ENCODE measurements at regions not wholly inside any gene's neighbourhood (a gene's known extent, or its start where the extent isn't known, plus 50 kb on each side); places are given as distances from the start of the nearest gene placed in this dataset.

DNA sequence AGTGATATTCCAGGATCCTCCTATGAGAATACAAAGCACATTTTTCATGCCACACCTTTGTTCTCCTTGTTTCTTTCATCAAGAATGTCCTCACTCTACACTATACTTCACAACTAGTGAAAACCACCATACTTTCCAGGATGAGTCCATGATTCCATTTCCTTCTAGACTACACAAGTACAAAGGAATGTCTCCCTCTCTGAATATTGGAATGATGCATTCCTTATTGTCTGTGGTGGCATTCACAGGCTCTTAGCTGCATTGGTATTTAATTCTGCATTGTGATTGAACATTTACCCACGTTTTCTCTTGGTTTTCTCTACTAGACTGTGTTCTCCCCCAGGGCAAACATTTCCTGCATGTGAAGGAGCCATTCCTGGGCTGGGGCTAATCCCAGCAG lies 217.5 kb downstream of the RAP2B start:
- Histone ChIP-seq H4K20me1 (ENCODE audit: low read depth) (no peaks in the 10 kb centered on the region), H3K36me3 (no peaks in the 10 kb centered on the region), H3K27ac (no peak overlapping the region), H3K9me3 (ENCODE audit: low read depth) (no peaks in the 10 kb centered on the region), H3F3A (ENCODE audit: low read depth) (no peaks in the 10 kb centered on the region), H3K79me2 (ENCODE audit: low read depth) (no peaks in the 10 kb centered on the region), H2AFZ (replicated peaks) (no peak overlapping the region), H3K27me3 (no peaks in the 10 kb centered on the region), H3K4me3 (no peak overlapping the region), H3K4me2 (no peak overlapping the region), H3K9ac (no peak overlapping the region), H3K4me1 (no peaks in the 10 kb centered on the region)
- H3K4me1 Mint-ChIP-seq = no peaks in the 10 kb centered on the region
- TF ChIP-seq, protein P1, sequence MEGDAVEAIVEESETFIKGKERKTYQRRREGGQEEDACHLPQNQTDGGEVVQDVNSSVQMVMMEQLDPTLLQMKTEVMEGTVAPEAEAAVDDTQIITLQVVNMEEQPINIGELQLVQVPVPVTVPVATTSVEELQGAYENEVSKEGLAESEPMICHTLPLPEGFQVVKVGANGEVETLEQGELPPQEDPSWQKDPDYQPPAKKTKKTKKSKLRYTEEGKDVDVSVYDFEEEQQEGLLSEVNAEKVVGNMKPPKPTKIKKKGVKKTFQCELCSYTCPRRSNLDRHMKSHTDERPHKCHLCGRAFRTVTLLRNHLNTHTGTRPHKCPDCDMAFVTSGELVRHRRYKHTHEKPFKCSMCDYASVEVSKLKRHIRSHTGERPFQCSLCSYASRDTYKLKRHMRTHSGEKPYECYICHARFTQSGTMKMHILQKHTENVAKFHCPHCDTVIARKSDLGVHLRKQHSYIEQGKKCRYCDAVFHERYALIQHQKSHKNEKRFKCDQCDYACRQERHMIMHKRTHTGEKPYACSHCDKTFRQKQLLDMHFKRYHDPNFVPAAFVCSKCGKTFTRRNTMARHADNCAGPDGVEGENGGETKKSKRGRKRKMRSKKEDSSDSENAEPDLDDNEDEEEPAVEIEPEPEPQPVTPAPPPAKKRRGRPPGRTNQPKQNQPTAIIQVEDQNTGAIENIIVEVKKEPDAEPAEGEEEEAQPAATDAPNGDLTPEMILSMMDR (IDR thresholded peaks at IDR 0.05) = no peak
- TF ChIP-seq EZH2phosphoT487 (IDR thresholded peaks at IDR 0.05) (no peak), EZH2 (IDR thresholded peaks at IDR 0.05) (no peak)
- H3K27ac Mint-ChIP-seq = no peak overlapping the region
- H3K36me3 Mint-ChIP-seq = no peaks in the 10 kb centered on the region
- no peaks in the 10 kb centered on the region for H3K9me3 Mint-ChIP-seq
- H3K27me3 Mint-ChIP-seq (ENCODE audit: insufficient read depth, low read depth) = no peaks in the 10 kb centered on the region
- DNase-seq (ENCODE audit: low spot score) = no peak
- no peak overlapping the region for H3K4me3 Mint-ChIP-seq

DNA sequence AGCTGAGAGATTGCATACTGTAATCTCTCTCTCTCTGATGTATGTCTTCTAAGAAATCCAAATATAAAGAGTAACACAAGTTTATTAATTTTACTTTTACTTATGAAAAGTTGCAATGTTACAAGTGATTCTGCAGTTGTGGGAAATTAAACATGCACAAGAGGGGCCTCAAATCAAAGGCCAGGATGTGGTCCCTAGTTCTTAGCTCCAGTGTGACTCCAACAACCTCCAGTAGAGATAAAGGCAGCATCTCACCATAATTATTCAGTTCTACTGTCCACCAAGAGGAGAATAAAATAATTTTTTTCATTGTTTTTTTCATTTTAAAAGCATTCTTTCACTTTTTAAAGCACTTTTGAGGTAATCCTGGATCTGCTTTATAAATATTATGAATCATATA lies 223.3 kb downstream of the RAP2B start:
- TF ChIP-seq, protein P1 (IDR thresholded peaks at IDR 0.05) = no peak
- no peak for TF ChIP-seq EZH2phosphoT487 (IDR thresholded peaks at IDR 0.05)
- no peak for TF ChIP-seq EZH2 (IDR thresholded peaks at IDR 0.05)
- Histone ChIP-seq H3K4me3 (no peak overlapping the region), H4K20me1 (ENCODE audit: low read depth) (no peaks in the 10 kb centered on the region), H2AFZ (replicated peaks) (no peak overlapping the region), H3K4me1 (no peaks in the 10 kb centered on the region), H3K9me3 (ENCODE audit: low read depth) (no peaks in the 10 kb centered on the region), H3K27me3 (no peaks in the 10 kb centered on the region), H3K4me2 (no peak overlapping the region), H3F3A (ENCODE audit: low read depth) (no peaks in the 10 kb centered on the region), H3K9ac (no peak overlapping the region), H3K36me3 (no peaks in the 10 kb centered on the region), H3K79me2 (ENCODE audit: low read depth) (no peaks in the 10 kb centered on the region), H3K27ac (no peak overlapping the region)
- Mint-ChIP-seq H3K9me3 (no peaks in the 10 kb centered on the region), H3K4me3 (no peak overlapping the region), H3K27ac (no peak overlapping the region), H3K36me3 (no peaks in the 10 kb centered on the region), H3K4me1 (no peaks in the 10 kb centered on the region), H3K27me3 (ENCODE audit: insufficient read depth, low read depth) (no peaks in the 10 kb centered on the region)
- no peak for DNase-seq (ENCODE audit: low spot score)

DNA sequence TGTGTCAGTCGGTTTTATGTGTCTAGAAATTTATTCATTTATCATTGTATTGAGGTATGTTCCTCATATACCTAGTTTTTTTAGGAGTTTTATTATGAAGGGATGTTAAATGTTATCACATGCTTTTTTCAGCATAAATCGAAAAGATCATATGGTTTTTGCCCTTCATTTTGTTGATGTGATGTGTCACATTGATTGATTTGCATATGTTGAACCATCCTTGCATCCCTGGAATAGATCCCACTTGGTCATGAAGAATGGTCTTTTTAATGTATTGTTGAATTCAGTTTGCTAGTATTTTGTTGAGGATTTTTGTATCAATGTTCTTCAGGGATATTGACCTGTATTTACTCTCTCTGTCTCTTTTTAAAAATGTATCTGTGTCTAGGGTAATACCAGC lies 230.3 kb downstream of the RAP2B start:
- H3K4me3 Mint-ChIP-seq = no peak overlapping the region
- H3F3A ChIP-seq (ENCODE audit: low read depth) = no peaks in the 10 kb centered on the region
- DNase-seq (ENCODE audit: low spot score) = no peak
- H3K27me3 Mint-ChIP-seq (ENCODE audit: insufficient read depth, low read depth) = peaks cover 4% of the 10 kb centered on the region
- H3K4me2 ChIP-seq = no peak overlapping the region
- no peak overlapping the region for H2AFZ ChIP-seq (replicated peaks)
- peaks cover 2% of the 10 kb centered on the region for H3K4me1 Mint-ChIP-seq
- no peak overlapping the region for H3K27ac Mint-ChIP-seq
- no peaks in the 10 kb centered on the region for H3K36me3 Mint-ChIP-seq
- H4K20me1 ChIP-seq (ENCODE audit: low read depth) = no peaks in the 10 kb centered on the region
- H3K27me3 ChIP-seq = no peaks in the 10 kb centered on the region
- H3K27ac ChIP-seq = no peak overlapping the region
- peaks cover 5% of the 10 kb centered on the region for H3K9me3 ChIP-seq (ENCODE audit: low read depth)
- H3K9ac ChIP-seq = no peak overlapping the region
- no peak for TF ChIP-seq EZH2 (IDR thresholded peaks at IDR 0.05)
- TF ChIP-seq, protein P1 (IDR thresholded peaks at IDR 0.05) = no peak
- TF ChIP-seq EZH2phosphoT487 (IDR thresholded peaks at IDR 0.05) = no peak
- H3K4me3 ChIP-seq = no peak overlapping the region
- H3K4me1 ChIP-seq = peaks cover 5% of the 10 kb centered on the region
- H3K79me2 ChIP-seq (ENCODE audit: low read depth) = no peaks in the 10 kb centered on the region
- H3K9me3 Mint-ChIP-seq = peaks cover 17% of the 10 kb centered on the region
- H3K36me3 ChIP-seq = no peaks in the 10 kb centered on the region
